GM12878 (cell line): ENCODE measurements at regions not wholly inside any gene's neighbourhood (a gene's known extent, or its start where the extent isn't known, plus 50 kb on each side); places are given as distances from the start of the nearest gene placed in this dataset.

Experiments
- ATAC-seq: fragments of 200-7000 bp; cut with Tn5 transposase; 3 replicates; pipeline ENCODE4 v1.9.1; 2020; ENCODE audit warnings: mild to moderate bottlenecking, moderate library complexity
- BruUV-seq: library from RNA; stranded (reverse); fragments of 400-500 nt; replicated peaks from 2 replicates; lab custom pipeline; 2021; lab: Mats Ljungman, UMichigan
- CTCF ChIA-PET: fragments of 300-600 bp; sonication (Branson Sonifier 250); formaldehyde crosslinking; extraction: SDS; loops from one replicate; lab custom pipeline; 2021; ENCODE audit warnings: inconsistent platforms; lab: Yijun Ruan, JAX
- POLR2A ChIA-PET: fragments of 350-600 bp; formaldehyde crosslinking; extraction: SDS; loops from one replicate; lab custom pipeline; 2021; ENCODE audit warnings: inconsistent platforms; lab: Charles Lee
- RAD21 ChIA-PET: fragments of 300-600 bp; sonication (Branson Sonifier 250); formaldehyde crosslinking; loops from one replicate; lab custom pipeline; 2023; ENCODE audit warnings: antibody characterized with exemption; ENCODE audit not compliant: unreplicated experiment; lab: Charles Lee
- SMC1A ChIA-PET: fragments of 300-600 bp; sonication (Branson Sonifier 250); formaldehyde crosslinking; loops from one replicate; lab custom pipeline; 2023; ENCODE audit not compliant: unreplicated experiment, uncharacterized antibody; lab: Charles Lee
- DNase-seq: peaks from one replicate; pipeline ENCODE4 v3.0.0-alpha.2; 2011; ENCODE audit warnings: low read depth, low spot score
- FAIRE-seq: peaks from 3 replicates; lab custom pipeline; 2011; peaks lifted over from hg19 to GRCh38; lab: Jason Lieb, UNC
- H2AFZ ChIP-seq: 2 replicates; pipeline ENCODE4 v1.6.0; 2011; ENCODE audit warnings: low read depth, low read length, control low read depth; ENCODE audit not compliant: control insufficient read depth
- H3K27ac ChIP-seq: 2 replicates; pipeline ENCODE4 v1.5.1; 2011; ENCODE audit warnings: control low read depth; ENCODE audit not compliant: control insufficient read depth, insufficient read depth
- H3K27me3 ChIP-seq, 2 experiments: replicated peaks in 1 of 2; 2 replicates each; pipeline versions ENCODE4 v1.6.0 to v1.6.1; 2011; ENCODE audit warnings: low read length in 1 of 2; ENCODE audit not compliant: control insufficient read depth in 2 of 2, insufficient read depth in 2 of 2
- H3K36me3 ChIP-seq, 2 experiments: 2 replicates each; pipeline ENCODE4 v1.5.1; 2011; ENCODE audit warnings: low read length in 1 of 2; ENCODE audit not compliant: control insufficient read depth in 2 of 2, insufficient read depth in 2 of 2
- H3K4me1 ChIP-seq: 2 replicates; pipeline ENCODE4 v1.6.1; 2011; ENCODE audit warnings: mild to moderate bottlenecking, low read length, moderate library complexity, mixed read lengths; ENCODE audit not compliant: control insufficient read depth, insufficient read depth
- H3K4me2 ChIP-seq: 2 replicates; pipeline ENCODE4 v1.6.0; 2011; ENCODE audit warnings: control low read depth; ENCODE audit not compliant: control insufficient read depth, insufficient read depth
- H3K4me3 ChIP-seq: fragments of 200-600 bp; sonication (generic); 2 replicates; pipeline ENCODE4 v1.5.1; 2016
- H3K79me2 ChIP-seq: 2 replicates; pipeline ENCODE4 v1.6.0; 2011; ENCODE audit warnings: low read length; ENCODE audit not compliant: control insufficient read depth, insufficient read depth
- H3K9ac ChIP-seq: 2 replicates; pipeline ENCODE4 v1.8.0; 2011; ENCODE audit warnings: low read length, control low read depth, mixed read lengths; ENCODE audit not compliant: control insufficient read depth, insufficient read depth
- H3K9me3 ChIP-seq: replicated peaks from 3 replicates; pipeline ENCODE4 v1.5.1; 2011; ENCODE audit warnings: mild to moderate bottlenecking, low read length; ENCODE audit not compliant: control insufficient read depth, insufficient read depth
- H4K20me1 ChIP-seq: 2 replicates; pipeline ENCODE4 v1.6.0; 2011; ENCODE audit not compliant: control insufficient read depth, insufficient read depth
- BACH1 ChIP-seq: fragments of 450-650 bp; IDR thresholded peaks from 2 replicates; pipeline ENCODE4 v1.6.1; 2017; ENCODE audit warnings: mild to moderate bottlenecking, borderline replicate concordance
- BHLHE40 ChIP-seq, 2 experiments: fragments of 450-650 bp in 1 of 2; IDR thresholded peaks; 2 replicates each; pipeline ENCODE4 v1.6.1; 2011 to 2017; ENCODE audit warnings: low read depth in 2 of 2, borderline replicate concordance in 1 of 2, improper control_type of control experiment in 1 of 2, low read length in 1 of 2, mild to moderate bottlenecking in 1 of 2
- EP300 ChIP-seq, 2 experiments: fragments of 150-350 bp in 1 of 2; IDR thresholded peaks; 2 replicates each; pipeline ENCODE4 v1.6.1; 2011 to 2012; ENCODE audit warnings: low read depth in 2 of 2, low read length in 2 of 2, borderline replicate concordance in 1 of 2, improper control_type of control experiment in 1 of 2, inconsistent platforms in 1 of 2; ENCODE audit not compliant: control insufficient read depth in 1 of 2
- GATAD2B ChIP-seq: fragments of 450-650 bp; conservative IDR thresholded peaks from 2 replicates; pipeline ENCODE4 v1.6.1; 2017; ENCODE audit warnings: low read depth, mild to moderate bottlenecking, moderate library complexity
- IKZF2 ChIP-seq, 2 experiments: fragments of 450-650 bp; IDR thresholded peaks; 2 replicates each; pipeline ENCODE4 v1.6.1; 2017; ENCODE audit warnings: mild to moderate bottlenecking in 2 of 2, moderate library complexity in 2 of 2
- JUND ChIP-seq: IDR thresholded peaks from 2 replicates; pipeline ENCODE4 v1.6.1; 2012; ENCODE audit warnings: low read depth, mild to moderate bottlenecking, low read length, improper control_type of control experiment, moderate library complexity
- KLF5 ChIP-seq: fragments of 450-650 bp; IDR thresholded peaks from 2 replicates; pipeline ENCODE4 v1.6.1; 2014; ENCODE audit warnings: mild to moderate bottlenecking; ENCODE audit not compliant: partially characterized antibody
- NFIC ChIP-seq: IDR thresholded peaks from 2 replicates; pipeline ENCODE4 v1.6.1; 2012; ENCODE audit warnings: low read depth, mild to moderate bottlenecking, inconsistent platforms, low read length, moderate library complexity
- NFXL1 ChIP-seq: fragments of 450-650 bp; IDR thresholded peaks from 2 replicates; pipeline ENCODE4 v1.6.1; 2017; ENCODE audit warnings: antibody characterized with exemption, mild to moderate bottlenecking, borderline replicate concordance
- PRDM15 ChIP-seq: fragments of 450-650 bp; formaldehyde crosslinking; IDR thresholded peaks from 2 replicates; pipeline ENCODE4 v1.4.0; 2020; ENCODE audit warnings: mild to moderate bottlenecking, moderate library complexity
- STAT3 ChIP-seq: IDR thresholded peaks from 2 replicates; pipeline ENCODE4 v1.6.1; 2011; ENCODE audit warnings: low read depth, low read length, improper control_type of control experiment
- USF2 ChIP-seq: IDR thresholded peaks from 2 replicates; pipeline ENCODE4 v1.6.1; 2011; ENCODE audit warnings: low read depth, low read length, improper control_type of control experiment, borderline replicate concordance
- ZNF207 ChIP-seq: fragments of 450-650 bp; IDR thresholded peaks from 2 replicates; pipeline ENCODE4 v1.6.1; 2014; ENCODE audit warnings: antibody characterized with exemption, mild to moderate bottlenecking, borderline replicate concordance
- ZNF687 ChIP-seq: fragments of 450-650 bp; IDR thresholded peaks from 2 replicates; pipeline ENCODE4 v1.6.1; 2017; ENCODE audit warnings: mild to moderate bottlenecking, moderate library complexity
- whole genome bisulfite sequencing: methylation state at CpG from one replicate; pipeline ENCODE4 v1.1.6; 2016; ENCODE audit warnings: low lambda C conversion rate; ENCODE audit not compliant: insufficient replicate concordance, insufficient coverage; ENCODE audit errors: missing lambda C conversion rate; 5-methylcytosine and 5-hydroxymethylcytosine counted together
- in situ Hi-C: fragments of 300-500 bp; cut with MboI; formaldehyde crosslinking; loops from 9 replicates; pipeline ENCODE4 v1.14.3; 2018; ENCODE audit warnings: mixed read lengths
- intact Hi-C: fragments of 100-400 bp; cut with micrococcal nuclease; formaldehyde crosslinking; loops from one replicate; pipeline ENCODE4 v1.14.2; 2022; ENCODE audit not compliant: unreplicated experiment

- CTCF ChIA-PET: no interaction called here
- no peak for TF ChIP-seq KLF5
- TF ChIP-seq STAT3: no peak
- no peak for TF ChIP-seq NFXL1
- TF ChIP-seq ZNF207: no peak
- no peak for TF ChIP-seq BHLHE40 (IDR thresholded peaks at IDR 0.05; ENCODE audit: borderline replicate concordance in 1 of 2, low read depth in 2 of 2, low read length in 1 of 2)
- no peak for TF ChIP-seq JUND
- TF ChIP-seq IKZF2 (IDR thresholded peaks at IDR 0.05): no peak
- TF ChIP-seq BACH1: no peak
- TF ChIP-seq PRDM15: no peak
- no peak for TF ChIP-seq EP300 (IDR thresholded peaks at IDR 0.05; ENCODE audit: borderline replicate concordance in 1 of 2, control insufficient read depth in 1 of 2, low read depth in 2 of 2, low read length in 2 of 2)
- TF ChIP-seq ZNF687: no peak
- TF ChIP-seq GATAD2B: no peak
- no peak for TF ChIP-seq USF2
- no peak for TF ChIP-seq NFIC
- Histone ChIP-seq H3K4me1 (no peaks in the 10 kb centered on the region), H3K9me3 (no peaks in the 10 kb centered on the region), H2AFZ (no peak overlapping the region), H3K36me3 (no peaks in the 10 kb centered on the region), H3K9ac (no peak overlapping the region), H3K27ac (no peak overlapping the region), H3K27me3 (peaks cover 0 to 3% of the 10 kb centered on the region in 2 experiments; a peak in 2 of 4 replicates), H3K4me3 (no peak overlapping the region), H3K4me2 (no peak overlapping the region), H4K20me1 (no peaks in the 10 kb centered on the region), H3K79me2 (no peaks in the 10 kb centered on the region)
- in situ Hi-C loops: no loop called here
- BruUV-seq: no TSS peak
- ATAC-seq: no peak
- POLR2A ChIA-PET: no interaction called here
- no peak for FAIRE-seq
- WGBS: 43% methylated on average over 11 of the region's 11 CpGs
- intact Hi-C loops: no loop called here
- DNase-seq: no peak
- SMC1A ChIA-PET: no interaction called here
- RAD21 ChIA-PET: no interaction called here
These were observed 125.4 kb upstream of the WNT4 start for GRCh38 chr1:22268327-22268726.
